HepG2 (cell line): ENCODE measurements at regions not wholly inside any gene's neighbourhood (a gene's known extent, or its start where the extent isn't known, plus 50 kb on each side); places are given as distances from the start of the nearest gene placed in this dataset.

Experiments
- ATF7-NPFF ChIP-seq: sonication (generic); formaldehyde crosslinking; IDR thresholded peaks from 2 replicates; pipeline ENCODE4 v1.8.1; 2023; ENCODE audit warnings: mild to moderate bottlenecking, low read depth, missing genetic modification reagents, moderate library complexity
- MAZ ChIP-seq, 2 experiments: sonication (generic) in 1 of 2; formaldehyde crosslinking in 1 of 2; IDR thresholded peaks; 2 replicates each; pipeline versions ENCODE4 v1.5.0 to v1.6.1; 2012 to 2020; ENCODE audit warnings: low read depth in 2 of 2, mild to moderate bottlenecking in 2 of 2, borderline replicate concordance in 1 of 2, improper control_type of control experiment in 1 of 2, low read length in 1 of 2, missing genetic modification reagents in 1 of 2, moderate library complexity in 1 of 2
- NCOA2 ChIP-seq: sonication (generic); formaldehyde crosslinking; IDR thresholded peaks from 2 replicates; pipeline ENCODE4 v1.8.0; 2022; ENCODE audit warnings: inconsistent platforms
- NFIB ChIP-seq: sonication (generic); formaldehyde crosslinking; IDR thresholded peaks from 2 replicates; pipeline ENCODE4 v1.9.0; 2021; ENCODE audit warnings: missing genetic modification reagents, mild to moderate bottlenecking, borderline replicate concordance
- PITX1 ChIP-seq: sonication (generic); formaldehyde crosslinking; IDR thresholded peaks from 2 replicates; pipeline ENCODE4 v1.5.1; 2020; ENCODE audit warnings: mild to moderate bottlenecking, missing genetic modification reagents
- RAD51 ChIP-seq: fragments of 450-650 bp; IDR thresholded peaks from 2 replicates; pipeline ENCODE4 v1.6.1; 2016; ENCODE audit warnings: borderline replicate concordance
- ZMAT3 ChIP-seq: sonication (generic); formaldehyde crosslinking; conservative IDR thresholded peaks from 2 replicates; pipeline ENCODE4 v1.7.0; 2021; ENCODE audit warnings: missing genetic modification reagents
- ZNF331 ChIP-seq: sonication (generic); formaldehyde crosslinking; IDR thresholded peaks from 2 replicates; pipeline ENCODE4 v1.4.0; 2020; ENCODE audit warnings: missing genetic modification reagents
- ZNF33B ChIP-seq: sonication (generic); formaldehyde crosslinking; IDR thresholded peaks from 2 replicates; pipeline ENCODE4 v1.5.1; 2020; ENCODE audit warnings: mild to moderate bottlenecking, missing genetic modification reagents
- ZNF644 ChIP-seq: IDR thresholded peaks from 2 replicates; pipeline ENCODE4 v1.6.1; 2016; ENCODE audit warnings: low read depth
- ZNF709 ChIP-seq: sonication (generic); formaldehyde crosslinking; IDR thresholded peaks from 2 replicates; pipeline ENCODE4 v1.5.0; 2020; ENCODE audit warnings: mild to moderate bottlenecking, missing genetic modification reagents
- TF ChIP-seq, protein P1 (sequence below): sonication (generic); formaldehyde crosslinking; IDR thresholded peaks from 2 replicates; pipeline ENCODE4 v1.9.0; 2021; ENCODE audit warnings: missing genetic modification reagents, borderline replicate concordance
- TF ChIP-seq, protein P2 (sequence below): sonication (generic); formaldehyde crosslinking; IDR thresholded peaks from 2 replicates; pipeline ENCODE4 v1.4.0; 2020; ENCODE audit warnings: missing genetic modification reagents
- TF ChIP-seq, protein P3 (sequence below): sonication (generic); formaldehyde crosslinking; IDR thresholded peaks from 2 replicates; pipeline ENCODE4 v1.4.0; 2020; ENCODE audit warnings: missing genetic modification reagents
- TF ChIP-seq, protein P4 (sequence below): sonication (generic); formaldehyde crosslinking; IDR thresholded peaks from 2 replicates; pipeline ENCODE4 v1.8.0; 2022; ENCODE audit warnings: mild to moderate bottlenecking, missing genetic modification reagents, moderate library complexity
- TF ChIP-seq, protein P5 (sequence below): sonication (generic); formaldehyde crosslinking; IDR thresholded peaks from 2 replicates; pipeline ENCODE4 v1.8.1; 2023; ENCODE audit warnings: mild to moderate bottlenecking, moderate library complexity, missing genetic modification reagents
- TF ChIP-seq, protein P6 (sequence below): sonication (generic); formaldehyde crosslinking; IDR thresholded peaks from 2 replicates; pipeline ENCODE4 v1.4.0; 2020; ENCODE audit warnings: missing genetic modification reagents
- TF ChIP-seq, protein P7 (sequence below), 2 experiments: fragments of 450-650 bp in 1 of 2; sonication (generic) in 1 of 2; formaldehyde crosslinking; IDR thresholded peaks; 2 replicates each; pipeline versions ENCODE4 v1.5.0 to v1.8.0; 2020 to 2022; ENCODE audit warnings: mild to moderate bottlenecking in 1 of 2, missing genetic modification reagents in 1 of 2

DNA sequence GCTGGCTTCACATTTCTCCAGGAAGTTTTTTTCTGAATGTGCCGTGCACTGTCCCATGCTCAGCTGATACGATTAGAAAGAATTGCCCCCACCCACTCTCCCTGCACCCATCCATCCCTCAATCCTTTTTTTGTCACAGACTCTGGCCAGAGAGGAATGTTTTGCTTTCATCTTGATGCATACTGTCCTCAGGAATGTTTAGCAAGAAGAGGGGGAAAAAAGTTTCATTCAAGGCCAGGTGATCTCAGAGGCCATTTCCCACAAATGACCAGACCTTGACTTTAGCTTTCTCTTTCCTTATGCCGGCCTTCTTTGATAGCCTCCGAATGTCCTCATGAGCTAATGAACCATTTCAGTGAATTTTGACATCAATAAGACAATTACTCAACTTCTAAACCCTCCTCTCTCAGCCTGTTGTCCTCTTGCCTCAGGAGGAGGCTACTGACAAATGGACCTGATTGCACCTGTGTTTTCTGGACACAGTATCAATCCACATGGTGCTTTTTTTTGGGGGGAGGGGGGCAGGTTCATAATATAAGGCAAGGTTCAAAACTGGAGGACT is 105.0 kb upstream of the KLF6 start (continued):
- TF ChIP-seq, protein P1, sequence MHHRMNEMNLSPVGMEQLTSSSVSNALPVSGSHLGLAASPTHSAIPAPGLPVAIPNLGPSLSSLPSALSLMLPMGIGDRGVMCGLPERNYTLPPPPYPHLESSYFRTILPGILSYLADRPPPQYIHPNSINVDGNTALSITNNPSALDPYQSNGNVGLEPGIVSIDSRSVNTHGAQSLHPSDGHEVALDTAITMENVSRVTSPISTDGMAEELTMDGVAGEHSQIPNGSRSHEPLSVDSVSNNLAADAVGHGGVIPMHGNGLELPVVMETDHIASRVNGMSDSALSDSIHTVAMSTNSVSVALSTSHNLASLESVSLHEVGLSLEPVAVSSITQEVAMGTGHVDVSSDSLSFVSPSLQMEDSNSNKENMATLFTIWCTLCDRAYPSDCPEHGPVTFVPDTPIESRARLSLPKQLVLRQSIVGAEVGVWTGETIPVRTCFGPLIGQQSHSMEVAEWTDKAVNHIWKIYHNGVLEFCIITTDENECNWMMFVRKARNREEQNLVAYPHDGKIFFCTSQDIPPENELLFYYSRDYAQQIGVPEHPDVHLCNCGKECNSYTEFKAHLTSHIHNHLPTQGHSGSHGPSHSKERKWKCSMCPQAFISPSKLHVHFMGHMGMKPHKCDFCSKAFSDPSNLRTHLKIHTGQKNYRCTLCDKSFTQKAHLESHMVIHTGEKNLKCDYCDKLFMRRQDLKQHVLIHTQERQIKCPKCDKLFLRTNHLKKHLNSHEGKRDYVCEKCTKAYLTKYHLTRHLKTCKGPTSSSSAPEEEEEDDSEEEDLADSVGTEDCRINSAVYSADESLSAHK, result no peak
- TF ChIP-seq PITX1 (CRISPR knock-in tag) (peak; percentile 57), ZNF644 (CRISPR knock-in tag) (peak; percentile 61; the same call in 1 of the 2 replicates), NFIB (CRISPR knock-in tag) (no peak), RAD51 (no peak), ZNF709 (CRISPR knock-in tag) (no peak), ATF7-NPFF (CRISPR knock-in tag) (no peak), ZMAT3 (CRISPR knock-in tag) (no peak), ZNF331 (CRISPR knock-in tag) (peak; percentile 71; the same call in 1 of the 2 replicates), ZNF33B (no peak), NCOA2 (CRISPR knock-in tag) (peak; percentile 99), MAZ (IDR thresholded peaks at IDR 0.05; ENCODE audit: borderline replicate concordance, low read depth, low read length) (peak; percentile 73; the same call in 1 of the 2 replicates), MAZ (CRISPR knock-in tag; IDR thresholded peaks at IDR 0.05; ENCODE audit: low read depth) (no peak)
- TF ChIP-seq, protein P2, sequence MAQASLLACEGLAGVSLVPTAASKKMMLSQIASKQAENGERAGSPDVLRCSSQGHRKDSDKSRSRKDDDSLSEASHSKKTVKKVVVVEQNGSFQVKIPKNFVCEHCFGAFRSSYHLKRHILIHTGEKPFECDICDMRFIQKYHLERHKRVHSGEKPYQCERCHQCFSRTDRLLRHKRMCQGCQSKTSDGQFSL (CRISPR knock-in tag), result no peak
- TF ChIP-seq, protein P3, sequence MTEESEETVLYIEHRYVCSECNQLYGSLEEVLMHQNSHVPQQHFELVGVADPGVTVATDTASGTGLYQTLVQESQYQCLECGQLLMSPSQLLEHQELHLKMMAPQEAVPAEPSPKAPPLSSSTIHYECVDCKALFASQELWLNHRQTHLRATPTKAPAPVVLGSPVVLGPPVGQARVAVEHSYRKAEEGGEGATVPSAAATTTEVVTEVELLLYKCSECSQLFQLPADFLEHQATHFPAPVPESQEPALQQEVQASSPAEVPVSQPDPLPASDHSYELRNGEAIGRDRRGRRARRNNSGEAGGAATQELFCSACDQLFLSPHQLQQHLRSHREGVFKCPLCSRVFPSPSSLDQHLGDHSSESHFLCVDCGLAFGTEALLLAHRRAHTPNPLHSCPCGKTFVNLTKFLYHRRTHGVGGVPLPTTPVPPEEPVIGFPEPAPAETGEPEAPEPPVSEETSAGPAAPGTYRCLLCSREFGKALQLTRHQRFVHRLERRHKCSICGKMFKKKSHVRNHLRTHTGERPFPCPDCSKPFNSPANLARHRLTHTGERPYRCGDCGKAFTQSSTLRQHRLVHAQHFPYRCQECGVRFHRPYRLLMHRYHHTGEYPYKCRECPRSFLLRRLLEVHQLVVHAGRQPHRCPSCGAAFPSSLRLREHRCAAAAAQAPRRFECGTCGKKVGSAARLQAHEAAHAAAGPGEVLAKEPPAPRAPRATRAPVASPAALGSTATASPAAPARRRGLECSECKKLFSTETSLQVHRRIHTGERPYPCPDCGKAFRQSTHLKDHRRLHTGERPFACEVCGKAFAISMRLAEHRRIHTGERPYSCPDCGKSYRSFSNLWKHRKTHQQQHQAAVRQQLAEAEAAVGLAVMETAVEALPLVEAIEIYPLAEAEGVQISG, result no peak
- TF ChIP-seq, protein P4, sequence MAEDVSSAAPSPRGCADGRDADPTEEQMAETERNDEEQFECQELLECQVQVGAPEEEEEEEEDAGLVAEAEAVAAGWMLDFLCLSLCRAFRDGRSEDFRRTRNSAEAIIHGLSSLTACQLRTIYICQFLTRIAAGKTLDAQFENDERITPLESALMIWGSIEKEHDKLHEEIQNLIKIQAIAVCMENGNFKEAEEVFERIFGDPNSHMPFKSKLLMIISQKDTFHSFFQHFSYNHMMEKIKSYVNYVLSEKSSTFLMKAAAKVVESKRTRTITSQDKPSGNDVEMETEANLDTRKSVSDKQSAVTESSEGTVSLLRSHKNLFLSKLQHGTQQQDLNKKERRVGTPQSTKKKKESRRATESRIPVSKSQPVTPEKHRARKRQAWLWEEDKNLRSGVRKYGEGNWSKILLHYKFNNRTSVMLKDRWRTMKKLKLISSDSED, result no peak
- TF ChIP-seq, protein P5, sequence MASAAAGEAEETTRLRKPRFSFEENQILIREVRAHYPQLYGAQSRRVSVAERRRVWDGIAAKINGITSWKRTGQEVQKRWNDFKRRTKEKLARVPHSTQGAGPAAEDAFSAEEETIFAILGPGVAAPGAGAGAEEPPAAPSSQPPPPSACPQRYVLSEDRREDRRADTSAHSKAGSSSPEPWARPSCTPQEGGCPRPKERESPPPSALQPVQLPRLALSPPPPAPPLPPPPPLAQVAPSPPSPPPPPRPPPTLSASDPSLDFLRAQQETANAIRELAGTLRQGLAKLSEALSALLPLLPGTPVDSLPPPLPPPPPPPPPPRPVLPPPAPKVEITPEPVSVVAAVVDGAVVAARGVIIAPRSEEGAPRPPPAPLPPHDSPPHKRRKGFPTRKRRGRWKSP, result peak; percentile 51; the same call in 1 of the 2 replicates
- TF ChIP-seq, protein P6, sequence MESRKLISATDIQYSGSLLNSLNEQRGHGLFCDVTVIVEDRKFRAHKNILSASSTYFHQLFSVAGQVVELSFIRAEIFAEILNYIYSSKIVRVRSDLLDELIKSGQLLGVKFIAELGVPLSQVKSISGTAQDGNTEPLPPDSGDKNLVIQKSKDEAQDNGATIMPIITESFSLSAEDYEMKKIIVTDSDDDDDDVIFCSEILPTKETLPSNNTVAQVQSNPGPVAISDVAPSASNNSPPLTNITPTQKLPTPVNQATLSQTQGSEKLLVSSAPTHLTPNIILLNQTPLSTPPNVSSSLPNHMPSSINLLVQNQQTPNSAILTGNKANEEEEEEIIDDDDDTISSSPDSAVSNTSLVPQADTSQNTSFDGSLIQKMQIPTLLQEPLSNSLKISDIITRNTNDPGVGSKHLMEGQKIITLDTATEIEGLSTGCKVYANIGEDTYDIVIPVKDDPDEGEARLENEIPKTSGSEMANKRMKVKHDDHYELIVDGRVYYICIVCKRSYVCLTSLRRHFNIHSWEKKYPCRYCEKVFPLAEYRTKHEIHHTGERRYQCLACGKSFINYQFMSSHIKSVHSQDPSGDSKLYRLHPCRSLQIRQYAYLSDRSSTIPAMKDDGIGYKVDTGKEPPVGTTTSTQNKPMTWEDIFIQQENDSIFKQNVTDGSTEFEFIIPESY (CRISPR knock-in tag), result peak; percentile 46; the same call in 1 of the 2 replicates
- TF ChIP-seq, protein P7, sequence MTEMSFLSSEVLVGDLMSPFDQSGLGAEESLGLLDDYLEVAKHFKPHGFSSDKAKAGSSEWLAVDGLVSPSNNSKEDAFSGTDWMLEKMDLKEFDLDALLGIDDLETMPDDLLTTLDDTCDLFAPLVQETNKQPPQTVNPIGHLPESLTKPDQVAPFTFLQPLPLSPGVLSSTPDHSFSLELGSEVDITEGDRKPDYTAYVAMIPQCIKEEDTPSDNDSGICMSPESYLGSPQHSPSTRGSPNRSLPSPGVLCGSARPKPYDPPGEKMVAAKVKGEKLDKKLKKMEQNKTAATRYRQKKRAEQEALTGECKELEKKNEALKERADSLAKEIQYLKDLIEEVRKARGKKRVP (CRISPR knock-in tag; IDR thresholded peaks at IDR 0.05), result peak in 1 of 2 experiments; percentile 82; a peak in 2 of 4 replicates
